AG04449 (cell line): ENCODE measurements at regions not wholly inside any gene's neighbourhood (a gene's known extent, or its start where the extent isn't known, plus 50 kb on each side); places are given as distances from the start of the nearest gene placed in this dataset.

Source experiments
- CTCF ChIA-PET: fragments of 350-600 bp; formaldehyde crosslinking; extraction: SDS; loops from one replicate; lab custom pipeline; 2021; ENCODE audit warnings: antibody characterized with exemption; lab: Yijun Ruan, JAX
- POLR2A ChIA-PET: fragments of 400-600, 350-600 bp; formaldehyde crosslinking; extraction: SDS; loops from one replicate; lab custom pipeline; 2020; ENCODE audit warnings: antibody characterized with exemption, inconsistent platforms; lab: Yijun Ruan, JAX
- DNase-seq: peaks from one replicate; pipeline ENCODE4 v3.0.0-alpha.2; 2010; ENCODE audit warnings: low read depth, low spot score
- H3K4me3 ChIP-seq: 2 replicates; pipeline ENCODE4 v1.5.1; 2011; ENCODE audit warnings: low read depth, mild to moderate bottlenecking, control low read depth, low read length
- TF ChIP-seq, protein P1 (sequence below): IDR thresholded peaks from one replicate; pipeline ENCODE4 v1.5.1; 2011; ENCODE audit warnings: mild to moderate bottlenecking, moderate library complexity, low read length, control low read depth, inconsistent platforms; ENCODE audit not compliant: insufficient read depth; ENCODE audit errors: missing control alignments

DNA sequence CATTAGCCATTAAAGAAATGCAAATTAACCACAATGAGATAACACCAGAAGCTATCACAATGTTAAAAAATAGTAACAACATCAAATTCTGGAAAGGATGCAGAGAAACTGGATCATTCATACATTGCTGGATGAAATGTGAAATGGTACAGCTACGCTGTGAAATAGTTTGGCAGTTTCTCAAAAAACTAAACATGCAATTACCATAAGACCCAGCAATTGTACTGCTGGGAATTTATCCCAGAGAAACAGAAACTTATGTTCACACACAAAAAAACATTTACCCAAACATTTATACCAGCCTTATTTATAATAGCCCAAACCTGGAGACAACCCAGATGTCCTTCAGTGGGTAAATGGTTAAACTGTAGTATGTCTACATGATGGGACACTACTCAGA is 592.9 kb downstream of the ZNF608 start:
- TF ChIP-seq, protein P1, sequence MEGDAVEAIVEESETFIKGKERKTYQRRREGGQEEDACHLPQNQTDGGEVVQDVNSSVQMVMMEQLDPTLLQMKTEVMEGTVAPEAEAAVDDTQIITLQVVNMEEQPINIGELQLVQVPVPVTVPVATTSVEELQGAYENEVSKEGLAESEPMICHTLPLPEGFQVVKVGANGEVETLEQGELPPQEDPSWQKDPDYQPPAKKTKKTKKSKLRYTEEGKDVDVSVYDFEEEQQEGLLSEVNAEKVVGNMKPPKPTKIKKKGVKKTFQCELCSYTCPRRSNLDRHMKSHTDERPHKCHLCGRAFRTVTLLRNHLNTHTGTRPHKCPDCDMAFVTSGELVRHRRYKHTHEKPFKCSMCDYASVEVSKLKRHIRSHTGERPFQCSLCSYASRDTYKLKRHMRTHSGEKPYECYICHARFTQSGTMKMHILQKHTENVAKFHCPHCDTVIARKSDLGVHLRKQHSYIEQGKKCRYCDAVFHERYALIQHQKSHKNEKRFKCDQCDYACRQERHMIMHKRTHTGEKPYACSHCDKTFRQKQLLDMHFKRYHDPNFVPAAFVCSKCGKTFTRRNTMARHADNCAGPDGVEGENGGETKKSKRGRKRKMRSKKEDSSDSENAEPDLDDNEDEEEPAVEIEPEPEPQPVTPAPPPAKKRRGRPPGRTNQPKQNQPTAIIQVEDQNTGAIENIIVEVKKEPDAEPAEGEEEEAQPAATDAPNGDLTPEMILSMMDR, result no peak
- H3K4me3 ChIP-seq, result no peak overlapping the region
- no peak for DNase-seq
- CTCF ChIA-PET, result no interaction called here
- POLR2A ChIA-PET, result no interaction called here

- H3K4me3 ChIP-seq, result no peak overlapping the region
- ChIA-PET CTCF (no interaction called here), POLR2A (no interaction called here)
- no peak for DNase-seq
- TF ChIP-seq, protein P1, result no peak
These were observed 597.9 kb downstream of the ZNF608 start for GRCh38 chr5:124148574-124148973.

DNA sequence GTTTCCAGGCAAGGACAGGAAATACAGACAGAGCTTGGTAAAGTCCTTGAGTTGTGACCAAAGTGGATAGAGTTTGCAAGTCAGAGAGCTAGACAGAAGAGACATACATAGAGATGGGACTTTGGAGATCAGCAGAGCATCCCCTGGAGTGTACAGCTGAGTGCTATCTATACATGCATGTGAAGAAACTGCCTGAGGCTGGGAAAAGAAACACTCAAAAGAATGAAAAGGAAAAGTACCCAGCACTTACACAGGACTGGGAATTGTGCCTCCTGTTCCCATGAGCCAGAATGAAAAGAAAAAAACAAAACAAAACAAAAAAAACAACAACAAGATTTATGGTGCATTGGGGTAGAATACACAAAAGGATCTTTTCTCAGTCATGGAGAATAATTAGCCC is 606.4 kb downstream of the ZNF608 start:
- POLR2A ChIA-PET, result no interaction called here
- no peak overlapping the region for H3K4me3 ChIP-seq
- TF ChIP-seq, protein P1, result no peak
- CTCF ChIA-PET, result no interaction called here
- DNase-seq, result no peak

DNA sequence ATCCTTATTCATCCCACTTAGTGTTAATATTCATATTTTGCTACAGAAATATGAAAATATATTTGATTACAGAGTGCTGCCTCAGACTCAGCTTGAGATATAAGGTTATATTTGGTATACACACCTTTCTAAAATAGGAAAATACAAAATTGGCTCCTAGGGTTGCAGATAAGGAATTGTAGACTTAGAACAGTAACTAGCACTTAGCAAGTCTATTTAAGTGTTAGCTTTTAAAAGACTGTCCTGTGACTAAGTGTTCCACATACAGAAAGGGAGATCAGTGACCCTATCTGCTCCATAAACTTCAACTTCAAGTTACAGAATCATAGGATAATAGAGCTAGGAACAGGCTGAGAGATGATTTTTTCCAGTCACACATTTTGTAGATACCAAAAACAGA is 607.0 kb downstream of the ZNF608 start:
- ChIA-PET POLR2A (no interaction called here), CTCF (no interaction called here)
- TF ChIP-seq, protein P1, result no peak
- no peak overlapping the region for H3K4me3 ChIP-seq
- no peak for DNase-seq

GRCh38 chr5:124136609-124137008 is 609.8 kb downstream of the ZNF608 start:
- TF ChIP-seq, protein P1, result no peak
- ChIA-PET CTCF (interaction anchor here (1.5 kb wide), 1 partner anchor 30 kb away, joined by 4 read pairs; no protein-coding TSS in a partner anchor), POLR2A (no interaction called here)
- H3K4me3 ChIP-seq, result no peak overlapping the region
- no peak for DNase-seq

DNA sequence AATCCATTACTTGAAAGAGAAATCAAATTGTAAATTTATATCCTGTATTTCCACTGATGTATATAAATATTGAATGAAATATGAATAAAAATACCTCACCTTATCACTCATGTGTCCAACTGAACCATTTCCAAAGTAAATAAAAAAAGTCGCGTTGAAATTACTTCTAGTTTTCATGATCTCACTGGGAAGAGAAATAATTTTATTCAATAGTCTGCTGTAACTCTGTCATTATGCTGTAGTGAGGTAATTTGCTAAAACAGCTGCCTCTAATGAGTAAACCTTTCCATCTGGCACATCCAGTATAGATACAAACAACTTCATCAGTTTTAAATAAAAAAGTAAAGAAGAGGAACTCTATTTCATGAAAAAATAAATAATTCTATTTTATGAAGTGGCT is 611.5 kb downstream of the ZNF608 start:
- DNase-seq, result no peak
- TF ChIP-seq, protein P1, result no peak
- no peak overlapping the region for H3K4me3 ChIP-seq
- CTCF ChIA-PET, result no interaction called here
- POLR2A ChIA-PET, result no interaction called here

DNA sequence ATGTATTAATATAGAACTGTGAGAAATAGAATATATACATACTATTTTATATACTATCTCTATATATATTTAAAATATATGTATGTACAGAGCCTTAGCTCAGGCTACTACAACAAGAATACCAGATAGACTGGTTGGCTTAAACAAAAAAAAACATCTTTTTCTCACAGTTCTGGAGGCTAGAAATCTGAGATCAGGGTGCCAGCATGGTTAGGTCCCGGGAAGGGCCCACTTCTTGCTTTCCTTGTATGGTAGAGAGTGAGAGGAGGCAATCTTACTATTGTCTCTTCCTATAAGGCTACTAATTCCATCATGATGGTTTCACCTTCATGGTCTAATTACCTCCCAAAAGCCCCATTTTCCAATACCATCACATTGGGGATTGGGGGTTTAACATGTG is 613.0 kb downstream of the ZNF608 start:
- H3K4me3 ChIP-seq, result no peak overlapping the region
- TF ChIP-seq, protein P1, result no peak
- ChIA-PET CTCF (no interaction called here), POLR2A (no interaction called here)
- DNase-seq, result no peak
